Activated CD8-positive, alpha-beta memory T cell treated with anti-CD3 and anti-CD28 coated beads for 1 hour (primary cell): ENCODE measurements at regions not wholly inside any gene's neighbourhood (a gene's known extent, or its start where the extent isn't known, plus 50 kb on each side); places are given as distances from the start of the nearest gene placed in this dataset.
"Not testable (repeated sequence)": the region's sequence is repeated elsewhere in the genome, so short reads cannot be mapped to it uniquely, and the experiment has no call there.

ENCODE experiments used
- DNase-seq, 2 donors: peaks; one replicate each; pipeline ENCODE4 v3.0.0-alpha.2; 2020; ENCODE audit warnings: low read depth in 1 of 2; ENCODE audit errors: extremely low read depth in 1 of 2

DNA sequence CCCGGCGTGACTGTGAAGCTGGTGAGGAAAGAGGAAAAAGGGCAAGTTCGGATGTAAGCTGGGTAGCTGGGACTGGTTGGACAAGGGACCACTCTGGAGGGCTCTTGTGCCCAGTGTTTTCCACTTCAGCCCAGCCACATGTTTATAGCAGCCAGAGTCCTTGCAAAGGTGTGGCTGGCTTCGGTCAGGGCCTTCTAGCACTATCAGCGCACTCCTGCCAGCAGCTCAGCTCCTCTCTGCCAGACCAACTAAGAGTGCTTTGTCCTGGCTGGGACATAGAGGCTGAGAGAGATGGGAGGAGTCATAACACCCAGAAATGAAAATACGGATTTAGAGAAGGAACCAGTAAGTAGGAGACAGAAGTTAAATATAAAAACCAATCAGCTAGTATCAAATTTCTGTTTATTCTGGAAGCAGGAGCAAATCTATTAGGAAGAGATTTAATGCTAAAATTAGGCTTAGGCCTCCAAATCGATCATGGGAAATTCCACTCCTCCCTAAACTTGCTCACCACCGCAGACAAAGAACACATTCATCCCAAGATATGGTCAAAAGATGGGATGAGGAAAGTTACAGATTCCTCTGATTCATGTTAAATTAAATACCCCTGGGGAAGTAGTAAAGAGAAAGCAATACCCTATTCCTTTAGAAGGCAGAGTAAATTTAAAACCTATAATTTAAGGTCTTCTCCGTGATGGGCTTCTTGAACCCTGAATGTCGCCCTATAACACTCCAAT is 135.0 kb downstream of the RALA start:
- no peak for DNase-seq

DNA sequence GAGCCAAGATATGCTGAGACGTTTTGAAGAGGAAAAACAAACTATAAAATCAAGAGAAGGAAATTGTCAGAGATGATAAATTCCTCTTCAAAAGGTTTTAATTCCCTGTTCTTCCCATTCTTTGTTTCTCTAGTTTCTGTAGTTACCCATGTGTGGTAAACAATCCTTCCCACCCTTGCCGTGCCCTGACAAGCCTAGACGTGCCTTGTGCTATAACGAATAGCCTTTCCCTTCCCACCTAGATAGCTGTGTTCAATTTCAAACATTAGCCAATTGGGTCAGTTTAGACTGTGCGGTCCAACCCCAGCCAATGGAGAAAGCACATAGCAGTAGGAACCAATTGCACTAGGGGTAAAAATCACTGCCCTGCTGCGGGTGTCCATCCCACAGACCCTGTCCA is 138.1 kb downstream of the RALA start:
- no peak for DNase-seq

- DNase-seq: not testable (repeated sequence)
Measured at GRCh38 chr7:39762466-39762865, 139.1 kb downstream of the RALA start.

GRCh38 chr7:39762881-39763280 is 139.5 kb downstream of the RALA start:
- not testable (repeated sequence) for DNase-seq

DNA sequence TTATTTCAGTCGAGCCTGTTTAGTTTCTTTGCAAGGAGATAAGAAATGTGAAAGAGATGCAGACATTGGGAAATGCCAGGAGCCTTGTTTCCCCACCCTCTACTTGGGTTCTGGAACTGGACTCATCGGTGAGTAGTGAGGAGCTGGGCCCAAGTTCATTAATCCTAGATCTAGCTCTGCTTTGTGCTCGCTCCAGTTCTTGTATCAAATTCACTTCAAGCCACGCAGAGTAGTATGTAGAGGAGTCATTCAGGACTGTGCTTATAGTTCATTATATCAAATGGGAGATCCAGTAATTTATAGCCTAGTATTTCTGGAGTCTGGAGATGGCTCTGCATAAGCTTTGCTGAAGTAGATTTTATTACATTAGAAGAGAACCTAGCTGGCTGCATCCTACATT is 142.5 kb downstream of the RALA start:
- not testable (repeated sequence) for DNase-seq

- DNase-seq: not testable (repeated sequence)
Measured at GRCh38 chr7:39768439-39768838, 145.1 kb downstream of the RALA start.

DNA sequence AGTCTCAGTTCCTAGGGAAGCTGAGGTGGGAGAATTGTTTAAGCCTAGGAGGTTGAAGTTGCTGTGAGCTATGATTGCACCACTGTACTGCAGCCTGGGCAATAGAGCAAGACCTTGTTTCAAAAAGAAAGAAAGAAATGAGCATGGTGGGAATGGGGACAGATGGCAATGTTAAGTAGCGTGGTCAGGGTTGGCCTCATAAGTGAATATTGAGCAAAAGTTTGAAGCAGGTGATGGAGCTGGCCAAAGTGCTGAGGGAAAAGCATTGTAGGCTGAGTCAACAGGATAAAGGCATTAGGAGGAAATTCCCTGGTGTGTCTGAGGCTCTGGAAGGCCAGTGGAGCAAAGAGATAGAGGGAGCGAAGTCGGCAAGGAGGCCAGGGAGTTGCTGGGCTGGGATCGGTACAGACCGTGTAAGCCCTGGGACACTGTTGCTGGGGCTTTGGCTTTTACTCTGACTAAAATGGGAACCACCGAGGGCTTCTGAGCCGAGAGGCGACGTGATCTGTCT is 151.0 kb downstream of the RALA start:
- DNase-seq: not testable (repeated sequence)

- not testable (repeated sequence) for DNase-seq
Measured at GRCh38 chr7:39781557-39781956, 158.2 kb downstream of the RALA start.

DNA sequence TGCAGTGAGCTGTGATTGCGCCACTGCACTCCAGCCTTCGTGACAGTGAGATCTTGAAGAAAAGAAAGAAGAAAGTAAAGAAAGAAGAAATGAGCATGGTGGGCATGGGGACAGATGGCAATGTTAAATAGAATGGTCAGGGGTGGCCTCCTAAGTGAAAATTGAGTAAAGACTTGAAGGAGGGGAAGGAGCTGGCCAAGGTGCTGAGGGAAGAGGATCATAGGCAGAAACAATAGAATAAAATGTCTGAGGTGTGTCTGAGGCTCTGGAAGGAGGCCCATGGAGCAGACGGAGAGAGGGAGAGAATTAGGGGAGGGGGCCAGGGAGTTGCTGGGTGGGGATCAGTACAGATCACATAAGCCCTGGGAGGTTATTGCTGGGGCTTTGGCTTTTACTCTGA is 163.1 kb downstream of the RALA start:
- not testable (repeated sequence) for DNase-seq

GRCh38 chr7:39791035-39791434 is 159.0 kb upstream of the CDK13 start:
- DNase-seq: not testable (repeated sequence)

DNA sequence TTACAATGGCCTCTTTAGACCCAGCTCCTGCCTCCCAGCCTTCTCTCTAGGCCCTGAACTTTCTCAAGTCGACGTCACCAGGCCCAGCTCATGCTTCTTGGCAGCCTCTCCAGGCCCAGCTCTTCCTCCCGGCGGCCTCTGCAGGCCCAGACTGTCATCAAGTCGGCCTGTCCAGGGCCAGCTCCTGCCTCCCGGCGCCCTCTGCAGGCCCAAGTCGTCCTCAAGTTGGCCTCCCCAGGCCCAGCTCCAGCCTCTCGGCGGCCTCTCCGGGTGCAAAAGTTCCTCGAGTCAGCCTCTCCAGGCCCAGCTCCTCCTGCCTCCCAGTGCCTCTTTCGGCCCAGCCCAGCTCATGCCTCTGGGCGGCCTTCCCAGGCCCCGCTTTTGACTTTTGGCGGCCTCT is 158.1 kb upstream of the CDK13 start:
- DNase-seq: not testable (repeated sequence)

DNA sequence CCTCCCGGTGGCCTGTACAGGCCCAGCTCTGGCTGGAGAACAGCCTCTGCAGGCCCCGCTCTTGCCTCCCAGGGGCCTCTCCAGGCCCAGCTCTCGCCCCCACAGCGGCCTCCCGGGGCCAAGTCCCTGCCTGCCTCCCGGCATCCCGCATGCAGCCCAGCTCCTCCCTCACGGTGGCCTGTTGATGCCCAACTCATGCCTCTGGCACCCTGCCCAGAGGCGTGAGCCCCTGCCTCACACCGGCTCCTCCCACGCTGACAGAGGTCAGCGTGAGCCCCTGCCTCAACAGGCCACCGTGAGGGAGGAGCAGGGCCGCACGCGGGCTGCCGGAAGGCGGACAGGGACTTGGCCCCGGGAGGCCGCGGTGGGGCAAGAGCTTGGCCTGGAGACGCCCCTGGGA is 157.0 kb upstream of the CDK13 start:
- not testable (repeated sequence) for DNase-seq

DNA sequence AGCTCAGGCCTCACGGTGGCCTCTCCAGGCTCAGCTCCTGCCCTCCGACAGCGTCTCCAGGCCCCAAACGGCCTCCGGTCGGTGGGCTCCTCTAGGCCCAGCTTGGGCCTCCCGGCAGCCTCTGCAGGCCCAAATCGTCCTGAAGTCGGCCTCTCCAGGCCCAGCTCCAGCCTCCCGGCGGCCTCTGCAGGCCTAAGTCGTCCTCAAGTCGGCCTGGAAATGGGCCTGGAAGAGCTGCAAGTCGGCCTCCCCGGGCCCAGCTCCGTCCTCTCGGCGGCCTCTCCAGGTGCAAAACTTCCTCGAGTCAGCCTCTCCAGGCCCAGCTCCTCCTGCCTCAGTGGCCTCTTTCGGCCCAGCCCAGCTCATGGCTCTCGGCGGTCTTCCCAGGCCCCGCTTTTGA is 156.2 kb upstream of the CDK13 start:
- DNase-seq: not testable (repeated sequence)

DNA sequence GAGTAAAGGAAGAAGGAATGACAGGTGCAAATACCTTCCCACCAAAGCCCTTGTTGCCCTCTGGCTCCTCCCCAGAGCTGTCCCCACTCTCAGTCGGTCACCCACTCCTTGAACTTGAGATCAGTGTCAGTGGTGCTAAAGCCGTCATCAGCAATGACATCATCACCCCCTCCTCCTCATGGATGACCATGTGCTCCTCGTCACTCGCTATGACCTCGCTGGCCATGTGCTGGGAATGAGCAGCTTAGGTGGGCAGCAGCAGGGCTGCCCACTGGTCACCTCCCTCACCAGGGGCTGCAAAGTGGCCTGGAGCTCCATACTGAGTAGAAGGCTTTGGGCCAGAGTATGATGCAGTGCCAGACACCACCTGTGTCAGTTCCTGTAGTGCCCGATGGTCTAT is 153.1 kb upstream of the CDK13 start:
- DNase-seq: not testable (repeated sequence)

GRCh38 chr7:39798077-39798476 is 152.0 kb upstream of the CDK13 start:
- DNase-seq: not testable (repeated sequence)

- no peak for DNase-seq
Measured at GRCh38 chr7:39808796-39809481, 141.1 kb upstream of the CDK13 start.

GRCh38 chr7:39810204-39810642 is 139.8 kb upstream of the CDK13 start:
- DNase-seq: no peak

- no peak for DNase-seq
Measured at GRCh38 chr7:39810710-39811109, 139.3 kb upstream of the CDK13 start.

DNA sequence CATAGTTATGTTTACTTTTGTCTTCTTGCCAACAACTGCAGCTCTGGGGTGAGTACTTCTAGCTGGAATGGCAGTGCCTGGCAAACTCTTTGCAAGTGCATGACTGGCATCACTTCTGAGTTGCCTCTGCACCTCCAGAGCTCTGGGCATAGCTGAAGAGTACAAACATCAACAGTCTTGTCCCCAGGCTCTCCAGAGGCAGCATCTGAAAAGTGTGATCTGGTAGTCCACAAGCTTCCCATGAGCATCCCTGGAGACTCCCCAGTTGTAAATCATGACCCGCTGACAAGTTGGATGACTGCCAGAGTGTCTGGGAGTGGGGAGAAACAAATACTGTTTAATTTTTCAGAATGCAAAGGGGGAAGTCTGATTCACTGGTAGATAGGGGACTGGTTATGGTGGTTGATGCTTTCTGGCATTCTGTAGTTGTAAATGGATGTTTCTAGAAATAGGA is 138.9 kb upstream of the CDK13 start:
- no peak for DNase-seq

DNA sequence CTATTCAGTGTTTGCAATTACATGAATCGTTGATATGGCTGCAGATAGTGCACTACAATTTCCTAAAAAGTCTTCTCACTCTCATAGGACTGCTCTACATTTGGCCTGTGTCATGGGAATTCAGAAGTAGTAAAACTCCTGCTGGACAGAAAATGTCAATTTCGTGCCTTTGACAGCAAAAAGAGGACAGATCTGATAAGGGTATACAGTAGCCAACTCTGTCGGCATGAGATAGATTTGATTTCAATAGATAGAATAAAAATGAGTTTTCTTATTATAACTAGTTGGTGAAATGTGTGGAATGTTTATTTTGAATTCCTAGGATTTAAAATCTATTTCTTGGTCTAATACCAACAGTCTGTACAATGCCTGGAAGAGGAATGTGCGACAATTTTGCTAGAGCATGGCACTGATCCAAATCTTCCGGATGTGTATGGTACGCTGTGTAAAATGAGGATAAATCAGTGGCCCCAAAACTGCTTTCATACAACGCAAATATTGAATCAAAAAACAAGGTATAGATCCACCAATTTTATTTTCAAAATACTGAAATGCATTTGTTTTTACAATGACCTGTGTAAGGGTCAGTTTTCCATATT is 133.5 kb upstream of the CDK13 start:
- DNase-seq: no peak

DNA sequence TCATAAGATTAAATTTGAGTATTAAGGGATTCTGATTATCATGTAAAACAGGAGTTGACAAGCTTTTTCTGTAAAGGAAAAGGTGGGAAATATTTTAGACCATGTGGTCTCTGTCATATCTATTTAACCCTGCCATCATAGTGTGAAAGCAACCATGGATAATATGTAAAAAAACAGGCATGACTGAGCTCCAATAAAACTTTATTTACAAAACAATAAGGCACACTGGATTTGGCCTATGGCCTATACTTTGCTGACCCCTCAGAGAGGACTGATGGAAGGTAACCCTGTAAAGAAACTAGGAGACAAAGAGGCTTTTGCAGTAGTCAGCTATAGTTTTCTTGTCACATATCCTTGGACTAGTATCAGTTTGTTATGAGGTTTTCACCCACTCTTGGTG is 130.5 kb upstream of the CDK13 start:
- no peak for DNase-seq
